HL-60/S4 treated with phorbol 12-myristate 13-acetate at 8.2 ng/mL for 4 days and 3 days (cell line): ENCODE measurements at regions not wholly inside any gene's neighbourhood (a gene's known extent, or its start where the extent isn't known, plus 50 kb on each side); places are given as distances from the start of the nearest gene placed in this dataset.

Source experiments
- in situ Hi-C: fragments of 300-500 bp; cut with MboI; formaldehyde crosslinking; loops from 2 replicates; pipeline ENCODE4 v1.15.0; 2022; ENCODE audit warnings: low sequenced_read_pairs

- in situ Hi-C loops = no loop called here
These were observed 175.6 kb downstream of the IRX2 start for GRCh38 chr5:2575871-2576270.

- in situ Hi-C loops = no loop called here
These were observed 176.2 kb downstream of the IRX2 start for GRCh38 chr5:2575292-2575691.

GRCh38 chr5:2574155-2574554 lies 177.3 kb downstream of the IRX2 start:
- in situ Hi-C loops = no loop called here

GRCh38 chr5:2570586-2570985 lies 180.9 kb downstream of the IRX2 start:
- in situ Hi-C loops = no loop called here

- in situ Hi-C loops = no loop called here
These were observed 181.5 kb downstream of the IRX2 start for GRCh38 chr5:2569774-2570542.

GRCh38 chr5:2569176-2569575 lies 182.3 kb downstream of the IRX2 start:
- in situ Hi-C loops = no loop called here

- in situ Hi-C loops = no loop called here
These were observed 185.2 kb downstream of the IRX2 start for GRCh38 chr5:2566284-2566683.

- in situ Hi-C loops = no loop called here
These were observed 186.3 kb downstream of the IRX2 start for GRCh38 chr5:2565147-2565546.

- in situ Hi-C loops = no loop called here
These were observed 188.4 kb downstream of the IRX2 start for GRCh38 chr5:2563046-2563445.

- in situ Hi-C loops = no loop called here
These were observed 189.4 kb downstream of the IRX2 start for GRCh38 chr5:2562036-2562435.

- in situ Hi-C loops = no loop called here
These were observed 191.0 kb downstream of the IRX2 start for GRCh38 chr5:2560435-2560834.

GRCh38 chr5:2557435-2557834 lies 194.0 kb downstream of the IRX2 start:
- in situ Hi-C loops = no loop called here

GRCh38 chr5:2556375-2556966 lies 195.0 kb downstream of the IRX2 start:
- in situ Hi-C loops = no loop called here

GRCh38 chr5:2553611-2554010 lies 197.9 kb downstream of the IRX2 start:
- in situ Hi-C loops = no loop called here

GRCh38 chr5:2550509-2550908 lies 201.0 kb downstream of the IRX2 start:
- in situ Hi-C loops = no loop called here

- in situ Hi-C loops = no loop called here
These were observed 201.6 kb downstream of the IRX2 start for GRCh38 chr5:2549900-2550299.

GRCh38 chr5:2549354-2549753 lies 202.1 kb downstream of the IRX2 start:
- in situ Hi-C loops = no loop called here

- in situ Hi-C loops = no loop called here
These were observed 204.5 kb downstream of the IRX2 start for GRCh38 chr5:2546938-2547337.

GRCh38 chr5:2544003-2544402 lies 207.5 kb downstream of the IRX2 start:
- in situ Hi-C loops = no loop called here

- in situ Hi-C loops = no loop called here
These were observed 208.7 kb downstream of the IRX2 start for GRCh38 chr5:2542821-2543220.

- in situ Hi-C loops = no loop called here
These were observed 209.5 kb downstream of the IRX2 start for GRCh38 chr5:2542026-2542425.

GRCh38 chr5:2538169-2538568 lies 213.3 kb downstream of the IRX2 start:
- in situ Hi-C loops = no loop called here
